ENCODE measurements at regions not wholly inside any gene's neighbourhood (a gene's known extent, or its start where the extent isn't known, plus 50 kb on each side); places are given as distances from the start of the nearest gene placed in this dataset.

GRCh38 chr7:50863053-50863452 is 80.4 kb upstream of the GRB10 start:
- DNase-seq (ENCODE audit: low spot score) = no peak
- Histone ChIP-seq H3K4me3 (no peak overlapping the region), H3K27ac (no peak overlapping the region)
- no peak for TF ChIP-seq CTCF (IDR thresholded peaks at IDR 0.05)

- no peak overlapping the region for H3K27ac ChIP-seq
- H3K4me3 ChIP-seq = no peak overlapping the region
- no peak for TF ChIP-seq CTCF (IDR thresholded peaks at IDR 0.05)
- DNase-seq (ENCODE audit: low spot score) = no peak
These were observed 79.6 kb upstream of the GRB10 start for GRCh38 chr7:50862302-50862701.

- DNase-seq (ENCODE audit: low spot score) = no peak
- Histone ChIP-seq H3K27ac (no peak overlapping the region), H3K4me3 (no peak overlapping the region)
- TF ChIP-seq CTCF (IDR thresholded peaks at IDR 0.05) = no peak
These were observed 77.9 kb upstream of the GRB10 start for GRCh38 chr7:50860598-50860997.

GRCh38 chr7:50860174-50860573 is 77.5 kb upstream of the GRB10 start:
- no peak for DNase-seq (ENCODE audit: low spot score)
- no peak overlapping the region for H3K27ac ChIP-seq
- H3K4me3 ChIP-seq = no peak overlapping the region
- no peak for TF ChIP-seq CTCF (IDR thresholded peaks at IDR 0.05)

- Histone ChIP-seq H3K27ac (no peak overlapping the region), H3K4me3 (no peak overlapping the region)
- no peak for DNase-seq (ENCODE audit: low spot score)
- TF ChIP-seq CTCF (IDR thresholded peaks at IDR 0.05) = no peak
These were observed 76.0 kb upstream of the GRB10 start for GRCh38 chr7:50858528-50859245.

GRCh38 chr7:50857804-50858489 is 75.3 kb upstream of the GRB10 start:
- DNase-seq (ENCODE audit: low spot score) = no peak
- TF ChIP-seq CTCF (IDR thresholded peaks at IDR 0.05) = no peak
- no peak overlapping the region for H3K27ac ChIP-seq
- no peak overlapping the region for H3K4me3 ChIP-seq

GRCh38 chr7:50856806-50857205 is 74.1 kb upstream of the GRB10 start:
- TF ChIP-seq CTCF (IDR thresholded peaks at IDR 0.05) = no peak
- no peak overlapping the region for H3K27ac ChIP-seq
- no peak overlapping the region for H3K4me3 ChIP-seq
- DNase-seq (ENCODE audit: low spot score) = no peak

Measured in coronary artery (tissue), 2 donors.